ENCODE measurements at regions not wholly inside any gene's neighbourhood (a gene's known extent, or its start where the extent isn't known, plus 50 kb on each side); places are given as distances from the start of the nearest gene placed in this dataset.
"Not testable (repeated sequence)": the region's sequence is repeated elsewhere in the genome, so short reads cannot be mapped to it uniquely, and the experiment has no call there.

GRCh38 chr5:53219610-53220009 lies 110.1 kb upstream of the MOCS2 start:
- no peak for DNase-seq

- DNase-seq: no peak
Observed at GRCh38 chr5:53233645-53234405, 124.3 kb upstream of the MOCS2 start.

- no peak for DNase-seq
Observed at GRCh38 chr5:53236683-53237082, 127.1 kb upstream of the MOCS2 start.

- DNase-seq: no peak
Observed at GRCh38 chr5:53237876-53238275, 128.3 kb upstream of the MOCS2 start.

GRCh38 chr5:53239301-53239990 lies 129.9 kb upstream of the MOCS2 start:
- no peak for DNase-seq

- DNase-seq: no peak
Observed at GRCh38 chr5:53240661-53241060, 131.1 kb upstream of the MOCS2 start.

- DNase-seq: no peak
Observed at GRCh38 chr5:53241572-53241971, 132.0 kb upstream of the MOCS2 start.

- no peak for DNase-seq
Observed at GRCh38 chr5:53243403-53243802, 133.8 kb upstream of the MOCS2 start.

- no peak for DNase-seq
Observed at GRCh38 chr5:53246042-53246836, 136.7 kb upstream of the MOCS2 start.

- no peak for DNase-seq
Observed at GRCh38 chr5:53249529-53250200, 140.1 kb upstream of the MOCS2 start.

- no peak for DNase-seq
Observed at GRCh38 chr5:53250201-53250550, 140.6 kb upstream of the MOCS2 start.

GRCh38 chr5:53253421-53253871 lies 143.9 kb upstream of the MOCS2 start:
- DNase-seq: no peak

- DNase-seq: no peak
Observed at GRCh38 chr5:53256746-53257145, 147.2 kb upstream of the MOCS2 start.

GRCh38 chr5:53257806-53258373 lies 148.3 kb upstream of the MOCS2 start:
- no peak for DNase-seq

GRCh38 chr5:53259176-53259575 lies 149.6 kb upstream of the MOCS2 start:
- DNase-seq: no peak

- no peak for DNase-seq
Observed at GRCh38 chr5:53260446-53260845, 150.9 kb upstream of the MOCS2 start.

GRCh38 chr5:53261245-53261644 lies 151.7 kb upstream of the MOCS2 start:
- DNase-seq: no peak

GRCh38 chr5:53262348-53262970 lies 152.9 kb upstream of the MOCS2 start:
- DNase-seq: no peak

GRCh38 chr5:53263151-53263550 lies 153.6 kb upstream of the MOCS2 start:
- DNase-seq: no peak

- no peak for DNase-seq
Observed at GRCh38 chr5:53265043-53265442, 155.5 kb upstream of the MOCS2 start.

- DNase-seq: not testable (repeated sequence)
Observed at GRCh38 chr5:53268241-53268640, 158.7 kb upstream of the MOCS2 start.

- DNase-seq: no peak
Observed at GRCh38 chr5:53275666-53276065, 166.1 kb upstream of the MOCS2 start.

All from NCI-H1436 (cell line).